VCaP (cell line): ENCODE measurements at regions not wholly inside any gene's neighbourhood (a gene's known extent, or its start where the extent isn't known, plus 50 kb on each side); places are given as distances from the start of the nearest gene placed in this dataset.
"Not testable (repeated sequence)": the region's sequence is repeated elsewhere in the genome, so short reads cannot be mapped to it uniquely, and the experiment has no call there.

Source experiments
- H3K27ac ChIP-seq: fragments of 450-650 bp; 2 replicates; pipeline ENCODE4 v1.5.1; 2017
- CTCF ChIP-seq: fragments of 450-650 bp; conservative IDR thresholded peaks from 2 replicates; pipeline ENCODE4 v1.5.1; 2017; ENCODE audit warnings: mild to moderate bottlenecking, moderate library complexity

- no peak for TF ChIP-seq CTCF
- no peak overlapping the region for H3K27ac ChIP-seq
Measured at GRCh38 chr16:86887416-86887815, 309.1 kb downstream of the FOXL1 start.

- no peak for TF ChIP-seq CTCF
- H3K27ac ChIP-seq, result no peak overlapping the region
Measured at GRCh38 chr16:86888231-86889053, 310.1 kb downstream of the FOXL1 start.

- not testable (repeated sequence) for H3K27ac ChIP-seq
Measured at GRCh38 chr16:86889054-86889366, 310.7 kb downstream of the FOXL1 start.

- TF ChIP-seq CTCF, result no peak
- no peak overlapping the region for H3K27ac ChIP-seq
Measured at GRCh38 chr16:86889974-86890373, 311.6 kb downstream of the FOXL1 start.

GRCh38 chr16:86891121-86891520 is 312.8 kb downstream of the FOXL1 start:
- no peak for TF ChIP-seq CTCF

GRCh38 chr16:86891631-86892030 is 313.3 kb downstream of the FOXL1 start:
- TF ChIP-seq CTCF, result no peak
- no peak overlapping the region for H3K27ac ChIP-seq

More at GRCh38 chr16:86891121-86891520, 312.8 kb downstream of the FOXL1 start:
- H3K27ac ChIP-seq, result no peak overlapping the region

GRCh38 chr16:86892509-86892908 is 314.2 kb downstream of the FOXL1 start:
- no peak overlapping the region for H3K27ac ChIP-seq
- TF ChIP-seq CTCF, result no peak

- TF ChIP-seq CTCF, result no peak
Measured at GRCh38 chr16:86893506-86893905, 315.2 kb downstream of the FOXL1 start.

More at GRCh38 chr16:86893506-86893905, 315.2 kb downstream of the FOXL1 start:
- no peak overlapping the region for H3K27ac ChIP-seq
